HG03378 (cell line): ENCODE measurements at regions not wholly inside any gene's neighbourhood (a gene's known extent, or its start where the extent isn't known, plus 50 kb on each side); places are given as distances from the start of the nearest gene placed in this dataset.
"Not testable (repeated sequence)": the region's sequence is repeated elsewhere in the genome, so short reads cannot be mapped to it uniquely, and the experiment has no call there.

Source experiments
- ATAC-seq: cut with Tn5 transposase; IDR thresholded peaks from one replicate; pipeline ENCODE4 v1.9.1; 2021; ENCODE audit warnings: mild to moderate bottlenecking, moderate library complexity; ENCODE audit not compliant: unreplicated experiment

GRCh38 chr5:163569284-163569683, 63.9 kb downstream of the MAT2B start:
- ATAC-seq: no peak

GRCh38 chr5:163571744-163572143, 66.3 kb downstream of the MAT2B start:
- ATAC-seq: no peak

GRCh38 chr5:163574472-163575440, 69.3 kb downstream of the MAT2B start:
- ATAC-seq: no peak

GRCh38 chr5:163578652-163579051, 73.2 kb downstream of the MAT2B start:
- ATAC-seq: no peak

- no peak for ATAC-seq
Observed at GRCh38 chr5:163579729-163580128, 74.3 kb downstream of the MAT2B start.

GRCh38 chr5:163580516-163580915, 75.1 kb downstream of the MAT2B start:
- no peak for ATAC-seq

GRCh38 chr5:163583491-163584153, 78.2 kb downstream of the MAT2B start:
- not testable (repeated sequence) for ATAC-seq

- no peak for ATAC-seq
Observed at GRCh38 chr5:163585206-163585605, 79.8 kb downstream of the MAT2B start.

GRCh38 chr5:163586531-163586956, 81.1 kb downstream of the MAT2B start:
- ATAC-seq: no peak

GRCh38 chr5:163594951-163595350, 89.5 kb downstream of the MAT2B start:
- ATAC-seq: no peak

- ATAC-seq: no peak
Observed at GRCh38 chr5:163595932-163596607, 90.7 kb downstream of the MAT2B start.

GRCh38 chr5:163596608-163597315, 91.3 kb downstream of the MAT2B start:
- no peak for ATAC-seq

- no peak for ATAC-seq
Observed at GRCh38 chr5:163604013-163604412, 98.6 kb downstream of the MAT2B start.

GRCh38 chr5:163607256-163607655, 101.8 kb downstream of the MAT2B start:
- ATAC-seq: no peak

- no peak for ATAC-seq
Observed at GRCh38 chr5:163608621-163609020, 103.2 kb downstream of the MAT2B start.

- ATAC-seq: no peak
Observed at GRCh38 chr5:163609910-163610309, 104.5 kb downstream of the MAT2B start.

- no peak for ATAC-seq
Observed at GRCh38 chr5:163612358-163613149, 107.1 kb downstream of the MAT2B start.

GRCh38 chr5:163613150-163613442, 107.7 kb downstream of the MAT2B start:
- no peak for ATAC-seq

- no peak for ATAC-seq
Observed at GRCh38 chr5:163614787-163615186, 109.4 kb downstream of the MAT2B start.

- ATAC-seq: no peak
Observed at GRCh38 chr5:163619273-163619934, 114.0 kb downstream of the MAT2B start.
